DMS153 treated with DMSO at 0.1 percent for 48 hours (cell line): ENCODE measurements at regions not wholly inside any gene's neighbourhood (a gene's known extent, or its start where the extent isn't known, plus 50 kb on each side); places are given as distances from the start of the nearest gene placed in this dataset.
A peak's percentile ranks its signal among the peaks of the same experiment; 100 is the strongest.

Experiments used
- DNase-seq: peaks from one replicate; lab custom pipeline; 2025; ENCODE audit not compliant: unreplicated experiment; lab: John Stamatoyannopoulos, UW

DNA sequence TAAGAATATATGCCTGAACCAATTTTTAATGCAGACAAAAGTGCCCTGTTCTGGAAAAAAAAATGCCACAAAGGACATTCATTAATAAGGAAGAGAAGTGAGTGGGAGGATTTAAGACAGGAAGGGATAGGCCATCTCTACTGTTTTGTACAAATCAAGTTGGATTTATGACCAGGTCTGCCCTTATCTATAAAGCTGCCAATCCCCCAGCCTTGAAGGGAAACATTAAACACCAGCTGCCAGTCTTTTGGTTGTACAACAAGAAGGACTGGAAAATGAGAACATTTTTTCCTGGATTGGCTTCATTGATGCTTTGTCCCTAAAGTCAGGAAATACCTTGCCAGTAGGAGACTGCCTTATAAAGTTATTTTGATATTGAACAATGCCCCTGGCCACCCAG is 444.0 kb downstream of the NPHP4 start:
- DNase-seq: peak; percentile 13

GRCh38 chr1:5543235-5543634 is 449.0 kb downstream of the NPHP4 start:
- no peak for DNase-seq

GRCh38 chr1:5532811-5533210 is 459.4 kb downstream of the NPHP4 start:
- DNase-seq: no peak

DNA sequence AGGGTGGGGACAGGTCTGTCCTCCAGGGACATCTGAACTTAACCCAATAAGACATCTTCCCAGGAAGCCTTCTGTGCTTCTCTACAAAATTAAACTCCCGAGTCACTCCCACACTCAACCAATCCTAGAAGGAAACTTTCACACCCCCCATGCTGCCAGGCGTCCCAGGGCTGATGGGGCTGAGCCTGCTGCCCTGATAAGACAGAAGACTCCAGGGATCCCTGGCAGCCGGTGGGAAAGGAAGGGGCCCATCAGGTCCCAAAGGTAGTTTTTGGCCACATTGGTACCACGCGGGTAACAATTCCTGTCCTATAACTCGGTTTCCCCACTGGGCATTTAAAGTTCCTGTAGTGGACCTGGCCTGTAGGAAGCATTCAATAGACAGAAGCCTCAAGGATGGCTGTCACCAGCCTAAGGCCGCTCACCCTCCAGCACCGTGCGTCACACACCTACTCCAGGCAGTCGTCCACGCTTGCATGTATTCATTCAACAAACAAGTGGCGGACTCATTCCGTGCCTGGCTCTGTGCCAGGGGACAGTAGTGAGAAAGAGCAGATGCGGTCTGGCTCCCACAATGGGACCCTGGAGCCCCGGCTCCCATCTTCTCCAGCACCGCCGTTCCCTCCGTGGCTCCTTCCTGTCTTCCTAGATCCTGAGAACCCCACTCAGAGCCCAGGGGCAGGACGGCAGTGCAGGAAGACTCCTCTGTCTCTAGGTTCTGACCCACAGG is 465.2 kb downstream of the NPHP4 start:
- no peak for DNase-seq

DNA sequence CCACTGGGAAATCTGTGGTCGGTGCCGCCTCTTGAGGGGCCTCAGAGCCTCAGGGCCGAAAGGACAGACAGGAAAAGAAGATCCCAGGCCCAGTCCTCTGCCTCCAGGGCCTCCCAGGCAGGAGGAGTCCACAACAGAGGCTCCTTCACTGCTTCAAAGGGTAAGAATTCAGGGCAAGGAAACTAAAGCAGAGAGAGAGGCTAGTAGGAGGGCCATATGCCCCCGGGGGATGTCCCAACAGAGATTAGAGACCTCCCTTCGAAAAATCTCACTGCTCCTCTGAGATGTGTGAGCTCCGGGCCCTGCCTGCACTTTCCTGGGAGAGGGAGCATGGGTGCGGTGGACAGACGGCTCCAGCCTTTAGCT is 465.9 kb downstream of the NPHP4 start:
- no peak for DNase-seq

DNA sequence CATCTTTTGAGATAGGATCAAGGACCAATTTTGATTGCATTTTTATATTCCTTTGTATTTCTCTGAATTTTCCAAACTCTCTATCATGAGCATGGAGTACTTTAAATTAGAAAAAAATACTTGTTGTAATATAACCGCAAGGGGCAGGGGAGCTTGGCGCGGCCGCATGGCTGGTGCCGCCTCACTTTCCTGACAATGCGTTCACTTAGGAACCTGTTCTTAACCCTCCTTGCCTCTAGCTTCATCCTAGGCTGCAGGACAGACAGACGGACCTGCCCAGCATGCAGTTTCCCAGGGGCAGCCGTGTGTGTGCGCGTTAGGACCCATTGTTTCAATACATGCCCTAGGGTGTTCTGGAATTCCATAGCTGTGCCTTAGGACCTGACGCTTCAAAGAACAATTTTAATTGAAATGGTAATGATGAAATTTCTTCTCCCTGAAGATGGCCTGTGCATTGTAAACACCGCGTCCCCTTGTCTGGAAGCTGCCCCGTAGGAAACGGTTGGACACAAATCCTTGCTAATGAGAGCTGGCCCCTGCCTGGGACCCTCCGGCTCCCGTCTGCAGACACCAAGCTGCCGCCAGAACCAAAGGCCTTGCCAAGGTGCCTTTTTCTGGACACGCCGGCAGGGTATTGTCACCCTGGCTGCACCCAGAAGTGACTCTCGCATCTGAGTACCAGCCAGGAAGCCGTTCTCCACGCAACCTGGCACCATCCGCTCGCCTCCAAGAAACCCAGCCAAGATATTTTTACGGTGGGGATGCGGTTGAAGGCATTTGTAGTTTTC is 466.4 kb downstream of the NPHP4 start:
- no peak for DNase-seq

DNA sequence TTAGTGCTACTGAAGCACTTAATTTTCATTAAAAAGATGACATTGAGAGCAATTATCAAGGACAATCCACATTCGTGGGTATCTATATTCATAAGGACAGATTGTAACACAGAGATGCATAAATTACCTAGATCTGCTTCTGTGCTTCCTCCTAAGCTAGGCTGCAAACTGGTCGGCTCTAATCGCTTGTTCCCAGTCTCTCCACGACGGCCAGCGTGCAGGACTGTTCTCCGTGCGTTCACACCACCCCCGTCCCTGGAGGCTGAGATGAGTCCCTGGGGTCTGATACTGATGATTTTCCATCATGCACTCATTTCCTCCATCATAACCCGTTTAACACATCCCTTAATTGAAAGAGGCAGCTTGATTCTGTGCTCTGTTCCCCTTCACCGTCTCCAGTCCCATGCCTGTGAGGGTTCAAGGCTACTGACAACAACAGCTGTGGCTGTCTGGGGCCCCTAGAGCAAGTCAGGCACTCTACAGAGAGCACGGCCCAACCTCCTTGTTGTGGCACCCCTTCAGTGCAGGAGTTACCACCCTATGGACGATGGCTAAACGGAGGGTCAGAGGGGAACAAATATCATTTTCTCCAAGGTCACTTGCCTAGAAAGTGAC is 469.6 kb downstream of the NPHP4 start:
- no peak for DNase-seq

- no peak for DNase-seq
Observed at GRCh38 chr1:5519366-5520135, 472.7 kb downstream of the NPHP4 start.

GRCh38 chr1:5516756-5517155 is 475.5 kb downstream of the NPHP4 start:
- DNase-seq: no peak

DNA sequence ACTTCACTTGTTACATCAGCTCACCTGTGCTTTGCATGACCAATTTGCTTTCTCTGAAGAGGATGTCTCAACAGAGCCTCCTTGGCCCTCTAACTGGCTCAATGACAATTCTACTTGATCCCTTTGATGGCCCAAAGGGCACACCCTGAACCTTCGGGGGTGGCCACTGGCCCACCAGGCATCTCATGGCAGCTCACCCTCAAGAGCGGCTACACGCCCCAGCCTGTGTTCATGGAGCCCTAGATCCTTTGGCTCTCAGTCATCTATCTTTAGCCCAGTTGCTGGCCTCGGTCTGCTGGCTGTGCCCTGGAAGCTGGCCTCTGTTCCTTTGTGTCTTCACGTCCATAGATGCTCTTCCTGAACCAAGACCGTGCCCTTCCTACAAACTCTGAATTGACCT is 476.7 kb downstream of the NPHP4 start:
- no peak for DNase-seq

DNA sequence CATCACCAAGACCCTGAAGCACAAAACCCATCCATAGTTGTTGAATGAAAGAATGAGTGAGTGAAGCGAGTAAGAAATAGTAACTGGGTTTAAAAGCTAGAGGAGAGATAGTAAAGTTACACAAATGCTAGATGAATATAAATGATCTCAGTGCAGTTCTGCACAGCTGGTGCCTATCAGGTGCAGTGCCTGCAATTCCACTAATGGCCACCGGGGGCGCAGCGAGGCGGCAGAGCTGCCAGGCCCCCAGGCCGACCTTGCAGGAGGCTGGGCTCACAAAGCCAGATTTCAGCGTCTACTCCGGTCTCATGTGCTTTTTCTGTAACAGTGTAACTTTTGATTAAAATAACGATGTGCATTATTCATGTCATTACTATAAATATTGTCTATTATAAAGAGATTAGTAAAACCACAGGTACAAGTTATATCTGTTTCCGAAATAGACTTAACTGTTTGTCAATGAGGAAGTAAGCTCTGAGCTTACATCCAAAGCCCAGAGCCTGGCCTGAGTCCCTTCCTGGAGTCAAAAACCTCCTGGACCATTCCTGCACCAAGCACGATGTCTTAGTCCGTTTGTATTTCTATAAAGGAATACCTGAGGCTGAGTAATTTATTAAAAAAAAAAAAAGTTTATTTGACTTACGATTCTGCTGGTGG is 477.6 kb downstream of the NPHP4 start:
- peak; percentile 67 for DNase-seq

DNA sequence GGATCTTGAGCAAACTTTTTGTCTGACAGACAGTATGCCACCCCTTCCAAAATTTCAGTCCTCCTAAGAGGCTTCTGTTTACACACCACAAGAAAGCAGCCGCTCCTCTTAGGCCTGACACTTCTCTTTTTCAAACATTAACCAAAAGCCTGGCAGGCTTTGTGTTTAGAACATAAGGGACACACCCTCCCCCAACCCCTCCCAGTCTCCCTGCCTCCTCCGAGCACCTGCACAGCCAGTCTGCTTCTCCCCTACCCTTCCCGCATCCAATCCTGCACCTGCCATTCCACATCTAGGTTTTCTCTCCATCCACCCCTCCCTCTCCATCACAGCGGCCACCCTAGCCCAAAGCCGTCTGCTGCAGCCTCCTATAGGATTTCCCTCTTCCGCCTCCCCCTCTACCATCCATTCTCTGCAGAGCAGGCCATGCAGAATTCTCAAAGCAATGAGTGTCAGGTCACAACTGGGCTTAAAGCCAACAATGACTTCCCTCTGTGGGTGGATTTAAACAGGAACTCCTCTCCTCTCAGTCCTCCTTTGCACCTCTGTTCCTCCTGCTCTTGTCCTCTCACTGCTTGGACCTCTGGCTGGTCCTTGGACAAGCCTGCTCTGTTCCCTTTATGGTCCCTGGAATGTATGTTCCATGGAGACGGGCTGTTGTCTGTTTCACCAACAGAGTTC is 478.2 kb downstream of the NPHP4 start:
- peak; percentile 92 for DNase-seq

- no peak for DNase-seq
Observed at GRCh38 chr1:5513179-5513578, 479.0 kb downstream of the NPHP4 start.

DNA sequence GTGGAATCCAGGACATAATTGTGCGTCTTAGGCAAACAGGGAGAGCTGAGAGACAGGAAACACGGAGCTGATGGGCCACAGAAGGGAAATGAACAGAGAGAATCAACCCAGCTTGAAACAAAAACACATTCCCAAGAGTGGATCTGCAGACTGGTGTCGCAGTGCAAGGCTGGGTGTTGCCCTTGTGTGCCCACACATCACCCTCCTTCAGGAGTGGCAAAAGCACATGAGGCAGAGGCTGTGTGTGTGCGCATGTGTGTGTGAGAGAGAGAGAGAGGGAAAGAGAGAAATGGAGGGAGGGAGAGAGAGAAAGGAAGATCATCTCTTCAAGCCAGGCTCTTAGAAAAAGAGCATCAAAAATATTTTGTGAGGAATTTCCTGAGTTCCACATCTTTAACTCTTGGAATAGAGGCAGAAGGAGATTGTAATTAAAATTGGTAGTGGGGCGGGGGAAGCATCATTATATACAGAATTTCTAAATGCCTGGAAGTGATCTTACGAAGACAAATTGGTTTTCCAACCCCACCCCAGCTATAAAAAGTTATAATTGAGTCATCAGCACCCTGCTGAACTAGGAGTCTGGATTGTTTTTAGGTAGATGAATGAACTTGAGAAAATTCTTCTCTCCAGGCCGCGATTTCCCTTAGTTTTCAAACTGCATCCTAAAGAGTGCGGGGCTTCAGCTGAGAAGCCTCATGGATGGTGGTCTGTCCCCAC is 480.7 kb downstream of the NPHP4 start:
- no peak for DNase-seq

DNA sequence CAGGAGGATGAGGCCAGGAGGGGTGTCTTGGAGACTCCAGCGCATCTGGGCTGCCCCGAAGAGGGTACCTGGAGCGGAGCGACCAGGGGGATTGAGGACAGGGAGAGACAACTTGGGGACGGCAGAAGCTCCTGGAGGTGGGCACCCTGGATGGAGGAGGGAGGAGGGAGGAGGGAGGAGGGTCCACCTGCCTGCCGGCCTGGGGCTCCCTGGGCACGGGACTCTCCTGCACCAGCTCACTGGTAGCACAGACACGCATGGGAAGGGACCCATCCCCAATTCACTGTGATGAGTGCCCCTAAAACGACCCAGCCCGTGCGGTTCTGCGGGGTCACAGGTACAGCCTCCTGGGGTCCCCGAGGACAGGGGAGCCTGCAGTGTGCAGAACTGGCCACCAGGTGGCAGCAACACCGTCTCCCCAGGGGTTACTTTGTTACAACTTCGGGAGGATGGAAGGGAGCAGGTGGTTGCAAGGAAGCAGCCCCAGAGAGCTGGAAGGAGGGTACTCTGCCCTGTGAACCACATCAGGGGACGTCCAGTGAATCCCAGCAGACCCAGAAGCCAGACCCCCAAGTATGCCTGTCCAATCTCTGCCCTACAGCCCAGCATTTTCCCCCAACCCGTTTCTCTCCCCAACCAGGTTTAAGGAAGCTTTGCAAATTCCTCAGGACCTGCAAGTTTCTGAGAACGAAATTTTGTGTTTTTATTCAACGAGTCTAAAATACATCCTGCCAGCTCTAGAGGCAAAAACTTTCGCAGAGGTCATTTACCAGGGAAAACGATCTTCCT is 482.4 kb downstream of the NPHP4 start:
- DNase-seq: peak; percentile 37

DNA sequence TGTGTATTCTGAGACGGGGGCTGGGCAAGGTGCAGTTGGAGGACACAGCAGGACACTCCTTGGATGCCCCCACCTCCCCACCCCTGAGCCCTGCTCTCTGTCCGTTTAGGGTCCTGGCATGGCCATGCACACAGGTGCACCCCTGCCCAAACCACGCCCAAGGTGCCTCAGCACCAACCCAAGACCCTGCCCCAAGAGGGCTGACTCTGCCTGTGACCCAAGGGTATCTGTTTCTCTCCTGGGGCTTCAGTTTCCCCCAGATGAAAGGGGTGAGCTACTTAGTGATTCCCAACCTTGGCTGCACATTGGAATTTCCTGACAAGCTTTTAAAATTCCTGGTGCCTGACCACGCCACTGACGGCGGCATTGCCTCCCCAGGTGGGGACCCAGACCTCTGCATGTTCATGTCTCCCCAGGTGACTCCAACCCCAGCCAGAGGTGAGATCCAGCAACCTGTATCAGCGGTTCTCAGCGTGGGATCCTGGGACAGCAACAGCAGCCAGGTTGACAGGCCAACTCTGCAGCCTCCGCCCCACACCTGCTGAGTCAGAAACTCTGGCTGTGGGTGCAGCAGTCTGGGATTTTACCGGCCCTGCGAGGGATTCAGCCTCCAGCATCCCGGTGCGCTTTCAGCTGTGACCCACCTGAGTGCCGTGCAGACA is 483.4 kb downstream of the NPHP4 start:
- no peak for DNase-seq

GRCh38 chr1:5507340-5507739 is 484.9 kb downstream of the NPHP4 start:
- DNase-seq: peak; percentile 22

DNA sequence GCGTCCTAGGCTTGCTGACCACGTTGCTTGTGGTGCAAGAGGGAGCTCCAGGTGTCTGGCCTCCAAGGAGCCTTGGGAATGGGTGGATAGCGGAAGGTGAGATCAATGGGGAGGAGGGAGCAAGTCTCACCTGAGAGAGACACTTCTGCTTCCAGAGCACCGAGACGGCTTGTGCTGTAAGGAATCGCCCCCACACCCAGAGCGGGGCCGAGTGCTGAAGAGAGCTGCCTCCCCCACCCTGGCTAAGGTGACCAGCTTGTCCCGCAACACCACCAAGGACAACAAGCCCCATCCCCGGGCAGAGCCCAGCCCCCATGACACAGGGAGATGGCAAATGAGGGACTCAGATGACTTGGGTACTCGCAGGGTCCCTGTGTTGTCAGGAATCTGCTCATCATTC is 485.6 kb downstream of the NPHP4 start:
- no peak for DNase-seq
